ENCODE measurements at regions not wholly inside any gene's neighbourhood (a gene's known extent, or its start where the extent isn't known, plus 50 kb on each side); places are given as distances from the start of the nearest gene placed in this dataset.

DNA sequence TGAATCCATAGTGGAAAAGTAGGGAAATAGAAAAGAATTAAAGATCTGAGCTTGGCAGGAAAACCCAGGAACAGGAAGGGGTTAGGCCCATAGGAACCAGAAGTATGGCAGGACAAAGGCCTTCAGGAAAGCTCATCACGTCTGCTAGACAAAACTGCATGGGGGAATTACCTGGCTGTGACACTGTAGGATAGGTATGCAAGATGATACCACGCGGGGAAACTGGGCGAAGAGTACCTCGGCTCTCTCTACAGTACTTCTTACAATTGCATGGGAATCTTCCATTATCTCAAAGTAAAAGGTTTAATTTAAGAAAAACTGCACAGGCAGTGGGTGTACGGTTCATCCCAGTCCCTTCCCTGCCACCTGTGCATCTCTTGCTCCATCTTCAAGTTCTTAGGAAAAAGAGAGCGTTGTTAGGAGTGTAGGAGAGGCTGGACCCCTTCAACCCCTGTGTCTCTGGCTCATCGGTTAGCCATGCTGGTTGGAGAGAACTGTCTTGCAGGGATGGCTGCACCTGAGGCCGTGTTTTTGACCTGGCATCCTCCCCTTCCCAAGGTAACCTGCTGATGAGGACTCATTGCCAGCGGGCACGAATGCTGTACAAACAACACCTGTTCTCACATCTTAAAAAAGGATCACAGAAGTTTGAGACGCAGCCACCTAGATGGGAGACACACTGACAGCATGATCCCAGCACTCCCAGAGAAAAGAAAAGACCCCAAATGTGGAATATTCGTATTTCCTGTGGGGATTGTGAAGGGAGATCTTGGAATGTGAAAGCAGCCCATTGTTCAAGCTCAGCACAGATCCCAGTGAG, 120.5 kb upstream of the COPS8 start:
- TF ChIP-seq POLR2A (IDR thresholded peaks at IDR 0.05) (no peak), EP300 (IDR thresholded peaks at IDR 0.05; ENCODE audit: low read depth) (no peak)
